MM.1S (cell line): ENCODE measurements at regions not wholly inside any gene's neighbourhood (a gene's known extent, or its start where the extent isn't known, plus 50 kb on each side); places are given as distances from the start of the nearest gene placed in this dataset.

Experiments
- DNase-seq: peaks from one replicate; pipeline ENCODE4 v3.0.0-alpha.2; 2015
- H2AFZ ChIP-seq: fragments of 300-600 bp; sonication (generic); 2 replicates; pipeline ENCODE4 v1.6.0; 2016; ENCODE audit warnings: antibody characterized with exemption, low read length
- H3F3A ChIP-seq: fragments of 300-600 bp; sonication (generic); 2 replicates; pipeline ENCODE4 v1.6.1; 2016; ENCODE audit warnings: mild to moderate bottlenecking, antibody characterized with exemption, low read length, moderate library complexity, mixed read lengths; ENCODE audit not compliant: insufficient read depth
- H3K27ac ChIP-seq: fragments of 300-600 bp; sonication (generic); 2 replicates; pipeline ENCODE4 v1.5.1; 2016; ENCODE audit warnings: mild to moderate bottlenecking, low read length
- H3K27me3 ChIP-seq: fragments of 300-600 bp; sonication (generic); replicated peaks from 2 replicates; pipeline ENCODE4 v1.6.0; 2016; ENCODE audit warnings: low read length; ENCODE audit not compliant: insufficient read depth
- H3K36me3 ChIP-seq: fragments of 300-600 bp; sonication (generic); replicated peaks from 2 replicates; pipeline ENCODE4 v1.6.1; 2016; ENCODE audit warnings: mild to moderate bottlenecking, low read length, mixed read lengths; ENCODE audit not compliant: insufficient read depth
- H3K4me1 ChIP-seq: fragments of 300-600 bp; sonication (generic); 2 replicates; pipeline ENCODE4 v1.6.1; 2016; ENCODE audit warnings: low read length, mixed read lengths
- H3K4me2 ChIP-seq: fragments of 300-600 bp; sonication (generic); 2 replicates; pipeline ENCODE4 v1.6.0; 2016; ENCODE audit warnings: low read depth, low read length
- H3K4me3 ChIP-seq: fragments of 300-600 bp; sonication (generic); 2 replicates; pipeline ENCODE4 v1.5.1; 2016; ENCODE audit warnings: low read length, mixed read lengths
- H3K79me2 ChIP-seq: fragments of 300-600 bp; sonication (generic); 2 replicates; pipeline ENCODE4 v1.6.1; 2016; ENCODE audit warnings: mixed run types, low read length, mixed read lengths
- H3K9ac ChIP-seq: fragments of 300-600 bp; sonication (generic); 2 replicates; pipeline ENCODE4 v1.6.1; 2016; ENCODE audit warnings: low read length, mixed read lengths
- H3K9me2 ChIP-seq: fragments of 300-600 bp; sonication (generic); replicated peaks from 2 replicates; pipeline ENCODE4 v1.6.1; 2016; ENCODE audit warnings: mild to moderate bottlenecking, low read length, mixed read lengths; ENCODE audit not compliant: insufficient read depth
- H3K9me3 ChIP-seq: fragments of 300-600 bp; sonication (generic); replicated peaks from 2 replicates; pipeline ENCODE4 v1.6.1; 2016; ENCODE audit warnings: mild to moderate bottlenecking, low read length, mixed read lengths; ENCODE audit not compliant: insufficient read depth
- H4K20me1 ChIP-seq: fragments of 300-600 bp; sonication (generic); 2 replicates; pipeline ENCODE4 v1.6.1; 2016; ENCODE audit warnings: mild to moderate bottlenecking, low read length, moderate library complexity, mixed read lengths; ENCODE audit not compliant: insufficient read depth
- CTCF ChIP-seq: fragments of 300-600 bp; sonication (generic); IDR thresholded peaks from 2 replicates; pipeline ENCODE4 v1.5.1; 2016; ENCODE audit warnings: antibody characterized with exemption, low read length, mixed read lengths
- EZH2 ChIP-seq: fragments of 300-600 bp; sonication (generic); optimal IDR thresholded peaks from 2 replicates; pipeline ENCODE3; 2017; ENCODE audit warnings: low read depth, mild to moderate bottlenecking, antibody characterized with exemption, low read length, mixed read lengths
- EZH2phosphoT487 ChIP-seq: fragments of 300-600 bp; sonication (generic); IDR thresholded peaks from 2 replicates; pipeline ENCODE4 v1.6.1; 2018; ENCODE audit warnings: antibody characterized with exemption, low read length

- Histone ChIP-seq H3K4me1 (no peaks in the 10 kb centered on the region), H4K20me1 (no peaks in the 10 kb centered on the region), H3K9me2 (no peaks in the 10 kb centered on the region), H3K27me3 (no peaks in the 10 kb centered on the region), H2AFZ (no peak overlapping the region), H3K27ac (no peak overlapping the region), H3K9ac (no peak overlapping the region), H3K79me2 (no peaks in the 10 kb centered on the region), H3K9me3 (no peaks in the 10 kb centered on the region), H3F3A (no peaks in the 10 kb centered on the region), H3K36me3 (no peaks in the 10 kb centered on the region), H3K4me3 (no peak overlapping the region), H3K4me2 (no peak overlapping the region)
- no peak for DNase-seq
- TF ChIP-seq EZH2phosphoT487 (no peak), EZH2 (no peak), CTCF (no peak)
These were observed 154.3 kb downstream of the FGF9 start for GRCh38 chr13:21825186-21825585.

- Histone ChIP-seq H3K4me3 (no peak overlapping the region), H3K27ac (no peak overlapping the region), H3K79me2 (no peaks in the 10 kb centered on the region), H3K9me3 (no peaks in the 10 kb centered on the region), H4K20me1 (no peaks in the 10 kb centered on the region), H3K9me2 (no peaks in the 10 kb centered on the region), H2AFZ (no peak overlapping the region), H3K36me3 (no peaks in the 10 kb centered on the region), H3K4me1 (no peaks in the 10 kb centered on the region), H3F3A (no peaks in the 10 kb centered on the region), H3K4me2 (no peak overlapping the region), H3K9ac (no peak overlapping the region), H3K27me3 (no peaks in the 10 kb centered on the region)
- no peak for DNase-seq
- TF ChIP-seq EZH2phosphoT487 = no peak
- no peak for TF ChIP-seq CTCF
- no peak for TF ChIP-seq EZH2
These were observed 154.9 kb downstream of the FGF9 start for GRCh38 chr13:21825801-21826200.

- no peaks in the 10 kb centered on the region for H3K36me3 ChIP-seq
- no peak overlapping the region for H2AFZ ChIP-seq
- H3K4me1 ChIP-seq = no peaks in the 10 kb centered on the region
- H3K4me3 ChIP-seq = no peak overlapping the region
- no peaks in the 10 kb centered on the region for H3K9me3 ChIP-seq
- H3K79me2 ChIP-seq = no peaks in the 10 kb centered on the region
- H4K20me1 ChIP-seq = no peaks in the 10 kb centered on the region
- no peak overlapping the region for H3K4me2 ChIP-seq
- H3K27me3 ChIP-seq = no peaks in the 10 kb centered on the region
- H3K9me2 ChIP-seq = no peaks in the 10 kb centered on the region
- H3F3A ChIP-seq = no peaks in the 10 kb centered on the region
- no peak for DNase-seq
- TF ChIP-seq CTCF = no peak
- TF ChIP-seq EZH2phosphoT487 = no peak
- TF ChIP-seq EZH2 = no peak
- H3K27ac ChIP-seq = no peak overlapping the region
- H3K9ac ChIP-seq = no peak overlapping the region
These were observed 155.5 kb downstream of the FGF9 start for GRCh38 chr13:21826214-21827015.
